ENCODE measurements at regions not wholly inside any gene's neighbourhood (a gene's known extent, or its start where the extent isn't known, plus 50 kb on each side); places are given as distances from the start of the nearest gene placed in this dataset.

DNA sequence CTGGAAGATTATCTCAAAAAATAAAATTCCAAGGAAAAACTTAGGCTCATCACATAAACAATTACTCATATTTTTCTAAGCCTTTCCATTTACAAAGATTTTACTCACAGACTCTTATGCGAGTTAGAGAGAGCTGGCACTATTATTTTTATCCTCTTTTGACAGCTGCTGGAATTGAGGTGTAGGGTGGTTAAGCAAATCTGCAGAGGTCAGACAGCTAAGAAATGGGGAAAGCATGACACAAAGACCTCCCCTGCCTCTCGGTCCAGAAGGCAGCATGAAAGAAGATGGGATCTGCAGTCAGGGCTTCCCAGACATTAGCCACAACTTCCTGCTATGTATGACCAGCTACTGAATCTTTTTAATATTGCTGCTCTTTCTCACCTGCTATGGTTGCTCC lies 89.9 kb upstream of the CPEB2 start:
- H3K9me2 ChIP-seq (ENCODE audit: insufficient read depth) = 0 out of 2 replicates have a peak, but pooled peaks cover 5% of the 10 kb centered on the region

More for the DNA sequence above, 89.9 kb upstream of the CPEB2 start:
- H3K27me3 ChIP-seq (ENCODE audit: insufficient read depth) = no peaks in the 10 kb centered on the region
- Mint-ChIP-seq H3K27ac (no peak overlapping the region), H3K4me1 (no peaks in the 10 kb centered on the region), H3K36me3 (ENCODE audit: low read depth) (no peaks in the 10 kb centered on the region), H3K27me3 (ENCODE audit: insufficient read depth, low read depth, poor library complexity) (no peaks in the 10 kb centered on the region), H3K4me3 (no peak overlapping the region), H3K9me3 (no peaks in the 10 kb centered on the region)
- no peak overlapping the region for H2AFZ ChIP-seq
- H4K20me1 ChIP-seq (replicated peaks; ENCODE audit: insufficient read depth) = no peaks in the 10 kb centered on the region
- no peaks in the 10 kb centered on the region for H3K4me1 ChIP-seq (ENCODE audit: insufficient read depth)
- DNase-seq (ENCODE audit: low spot score) (no peak), ATAC-seq (no peak)
- H3K4me2 ChIP-seq = no peak overlapping the region
- no peaks in the 10 kb centered on the region for H3F3A ChIP-seq (replicated peaks; ENCODE audit: low read depth)
- no peaks in the 10 kb centered on the region for H3K36me3 ChIP-seq (ENCODE audit: insufficient read depth)
- H3K79me2 ChIP-seq (replicated peaks; ENCODE audit: insufficient read depth) = no peaks in the 10 kb centered on the region
- TF ChIP-seq ZNF114 (CRISPR knock-in tag; IDR thresholded peaks at IDR 0.05) (no peak), CREB1 (CRISPR knock-in tag; IDR thresholded peaks at IDR 0.05; ENCODE audit: low read depth) (no peak), ZNF331 (CRISPR knock-in tag; IDR thresholded peaks at IDR 0.05; ENCODE audit: low read depth) (no peak), NANOG (IDR thresholded peaks at IDR 0.05; ENCODE audit: borderline replicate concordance) (no peak), JUNB (IDR thresholded peaks at IDR 0.05; ENCODE audit: unreplicated experiment) (no peak), STAT1 (IDR thresholded peaks at IDR 0.05; ENCODE audit: unreplicated experiment) (no peak), EZH2phosphoT487 (IDR thresholded peaks at IDR 0.05; ENCODE audit: unreplicated experiment) (no peak), POLR2AphosphoS5 (IDR thresholded peaks at IDR 0.05; ENCODE audit: low read depth) (no peak), EZH2 (IDR thresholded peaks at IDR 0.05; ENCODE audit: low read depth, unreplicated experiment) (no peak)
- TF ChIP-seq, protein P1, sequence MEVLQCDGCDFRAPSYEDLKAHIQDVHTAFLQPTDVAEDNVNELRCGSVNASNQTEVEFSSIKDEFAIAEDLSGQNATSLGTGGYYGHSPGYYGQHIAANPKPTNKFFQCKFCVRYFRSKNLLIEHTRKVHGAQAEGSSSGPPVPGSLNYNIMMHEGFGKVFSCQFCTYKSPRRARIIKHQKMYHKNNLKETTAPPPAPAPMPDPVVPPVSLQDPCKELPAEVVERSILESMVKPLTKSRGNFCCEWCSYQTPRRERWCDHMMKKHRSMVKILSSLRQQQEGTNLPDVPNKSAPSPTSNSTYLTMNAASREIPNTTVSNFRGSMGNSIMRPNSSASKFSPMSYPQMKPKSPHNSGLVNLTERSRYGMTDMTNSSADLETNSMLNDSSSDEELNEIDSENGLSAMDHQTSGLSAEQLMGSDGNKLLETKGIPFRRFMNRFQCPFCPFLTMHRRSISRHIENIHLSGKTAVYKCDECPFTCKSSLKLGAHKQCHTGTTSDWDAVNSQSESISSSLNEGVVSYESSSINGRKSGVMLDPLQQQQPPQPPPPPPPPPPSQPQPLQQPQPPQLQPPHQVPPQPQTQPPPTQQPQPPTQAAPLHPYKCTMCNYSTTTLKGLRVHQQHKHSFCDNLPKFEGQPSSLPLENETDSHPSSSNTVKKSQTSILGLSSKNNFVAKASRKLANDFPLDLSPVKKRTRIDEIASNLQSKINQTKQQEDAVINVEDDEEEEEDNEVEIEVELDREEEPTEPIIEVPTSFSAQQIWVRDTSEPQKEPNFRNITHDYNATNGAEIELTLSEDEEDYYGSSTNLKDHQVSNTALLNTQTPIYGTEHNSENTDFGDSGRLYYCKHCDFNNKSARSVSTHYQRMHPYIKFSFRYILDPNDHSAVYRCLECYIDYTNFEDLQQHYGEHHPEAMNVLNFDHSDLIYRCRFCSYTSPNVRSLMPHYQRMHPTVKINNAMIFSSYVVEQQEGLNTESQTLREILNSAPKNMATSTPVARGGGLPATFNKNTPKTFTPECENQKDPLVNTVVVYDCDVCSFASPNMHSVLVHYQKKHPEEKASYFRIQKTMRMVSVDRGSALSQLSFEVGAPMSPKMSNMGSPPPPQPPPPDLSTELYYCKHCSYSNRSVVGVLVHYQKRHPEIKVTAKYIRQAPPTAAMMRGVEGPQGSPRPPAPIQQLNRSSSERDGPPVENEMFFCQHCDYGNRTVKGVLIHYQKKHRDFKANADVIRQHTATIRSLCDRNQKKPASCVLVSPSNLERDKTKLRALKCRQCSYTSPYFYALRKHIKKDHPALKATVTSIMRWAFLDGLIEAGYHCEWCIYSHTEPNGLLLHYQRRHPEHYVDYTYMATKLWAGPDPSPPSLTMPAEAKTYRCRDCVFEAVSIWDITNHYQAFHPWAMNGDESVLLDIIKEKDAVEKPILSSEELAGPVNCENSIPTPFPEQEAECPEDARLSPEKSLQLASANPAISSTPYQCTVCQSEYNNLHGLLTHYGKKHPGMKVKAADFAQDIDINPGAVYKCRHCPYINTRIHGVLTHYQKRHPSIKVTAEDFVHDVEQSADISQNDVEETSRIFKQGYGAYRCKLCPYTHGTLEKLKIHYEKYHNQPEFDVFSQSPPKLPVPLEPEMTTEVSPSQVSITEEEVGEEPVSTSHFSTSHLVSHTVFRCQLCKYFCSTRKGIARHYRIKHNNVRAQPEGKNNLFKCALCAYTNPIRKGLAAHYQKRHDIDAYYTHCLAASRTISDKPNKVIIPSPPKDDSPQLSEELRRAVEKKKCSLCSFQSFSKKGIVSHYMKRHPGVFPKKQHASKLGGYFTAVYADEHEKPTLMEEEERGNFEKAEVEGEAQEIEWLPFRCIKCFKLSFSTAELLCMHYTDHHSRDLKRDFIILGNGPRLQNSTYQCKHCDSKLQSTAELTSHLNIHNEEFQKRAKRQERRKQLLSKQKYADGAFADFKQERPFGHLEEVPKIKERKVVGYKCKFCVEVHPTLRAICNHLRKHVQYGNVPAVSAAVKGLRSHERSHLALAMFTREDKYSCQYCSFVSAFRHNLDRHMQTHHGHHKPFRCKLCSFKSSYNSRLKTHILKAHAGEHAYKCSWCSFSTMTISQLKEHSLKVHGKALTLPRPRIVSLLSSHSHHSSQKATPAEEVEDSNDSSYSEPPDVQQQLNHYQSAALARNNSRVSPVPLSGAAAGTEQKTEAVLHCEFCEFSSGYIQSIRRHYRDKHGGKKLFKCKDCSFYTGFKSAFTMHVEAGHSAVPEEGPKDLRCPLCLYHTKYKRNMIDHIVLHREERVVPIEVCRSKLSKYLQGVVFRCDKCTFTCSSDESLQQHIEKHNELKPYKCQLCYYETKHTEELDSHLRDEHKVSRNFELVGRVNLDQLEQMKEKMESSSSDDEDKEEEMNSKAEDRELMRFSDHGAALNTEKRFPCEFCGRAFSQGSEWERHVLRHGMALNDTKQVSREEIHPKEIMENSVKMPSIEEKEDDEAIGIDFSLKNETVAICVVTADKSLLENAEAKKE (CRISPR knock-in tag; IDR thresholded peaks at IDR 0.05) = no peak
- TF ChIP-seq, protein P2, sequence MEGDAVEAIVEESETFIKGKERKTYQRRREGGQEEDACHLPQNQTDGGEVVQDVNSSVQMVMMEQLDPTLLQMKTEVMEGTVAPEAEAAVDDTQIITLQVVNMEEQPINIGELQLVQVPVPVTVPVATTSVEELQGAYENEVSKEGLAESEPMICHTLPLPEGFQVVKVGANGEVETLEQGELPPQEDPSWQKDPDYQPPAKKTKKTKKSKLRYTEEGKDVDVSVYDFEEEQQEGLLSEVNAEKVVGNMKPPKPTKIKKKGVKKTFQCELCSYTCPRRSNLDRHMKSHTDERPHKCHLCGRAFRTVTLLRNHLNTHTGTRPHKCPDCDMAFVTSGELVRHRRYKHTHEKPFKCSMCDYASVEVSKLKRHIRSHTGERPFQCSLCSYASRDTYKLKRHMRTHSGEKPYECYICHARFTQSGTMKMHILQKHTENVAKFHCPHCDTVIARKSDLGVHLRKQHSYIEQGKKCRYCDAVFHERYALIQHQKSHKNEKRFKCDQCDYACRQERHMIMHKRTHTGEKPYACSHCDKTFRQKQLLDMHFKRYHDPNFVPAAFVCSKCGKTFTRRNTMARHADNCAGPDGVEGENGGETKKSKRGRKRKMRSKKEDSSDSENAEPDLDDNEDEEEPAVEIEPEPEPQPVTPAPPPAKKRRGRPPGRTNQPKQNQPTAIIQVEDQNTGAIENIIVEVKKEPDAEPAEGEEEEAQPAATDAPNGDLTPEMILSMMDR (conservative IDR thresholded peaks at IDR 0.05; ENCODE audit: low read depth in 2 of 2) = no peak
- TF ChIP-seq, protein P3, sequence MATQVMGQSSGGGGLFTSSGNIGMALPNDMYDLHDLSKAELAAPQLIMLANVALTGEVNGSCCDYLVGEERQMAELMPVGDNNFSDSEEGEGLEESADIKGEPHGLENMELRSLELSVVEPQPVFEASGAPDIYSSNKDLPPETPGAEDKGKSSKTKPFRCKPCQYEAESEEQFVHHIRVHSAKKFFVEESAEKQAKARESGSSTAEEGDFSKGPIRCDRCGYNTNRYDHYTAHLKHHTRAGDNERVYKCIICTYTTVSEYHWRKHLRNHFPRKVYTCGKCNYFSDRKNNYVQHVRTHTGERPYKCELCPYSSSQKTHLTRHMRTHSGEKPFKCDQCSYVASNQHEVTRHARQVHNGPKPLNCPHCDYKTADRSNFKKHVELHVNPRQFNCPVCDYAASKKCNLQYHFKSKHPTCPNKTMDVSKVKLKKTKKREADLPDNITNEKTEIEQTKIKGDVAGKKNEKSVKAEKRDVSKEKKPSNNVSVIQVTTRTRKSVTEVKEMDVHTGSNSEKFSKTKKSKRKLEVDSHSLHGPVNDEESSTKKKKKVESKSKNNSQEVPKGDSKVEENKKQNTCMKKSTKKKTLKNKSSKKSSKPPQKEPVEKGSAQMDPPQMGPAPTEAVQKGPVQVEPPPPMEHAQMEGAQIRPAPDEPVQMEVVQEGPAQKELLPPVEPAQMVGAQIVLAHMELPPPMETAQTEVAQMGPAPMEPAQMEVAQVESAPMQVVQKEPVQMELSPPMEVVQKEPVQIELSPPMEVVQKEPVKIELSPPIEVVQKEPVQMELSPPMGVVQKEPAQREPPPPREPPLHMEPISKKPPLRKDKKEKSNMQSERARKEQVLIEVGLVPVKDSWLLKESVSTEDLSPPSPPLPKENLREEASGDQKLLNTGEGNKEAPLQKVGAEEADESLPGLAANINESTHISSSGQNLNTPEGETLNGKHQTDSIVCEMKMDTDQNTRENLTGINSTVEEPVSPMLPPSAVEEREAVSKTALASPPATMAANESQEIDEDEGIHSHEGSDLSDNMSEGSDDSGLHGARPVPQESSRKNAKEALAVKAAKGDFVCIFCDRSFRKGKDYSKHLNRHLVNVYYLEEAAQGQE (IDR thresholded peaks at IDR 0.05; ENCODE audit: unreplicated experiment) = no peak
- TF ChIP-seq, protein P4, sequence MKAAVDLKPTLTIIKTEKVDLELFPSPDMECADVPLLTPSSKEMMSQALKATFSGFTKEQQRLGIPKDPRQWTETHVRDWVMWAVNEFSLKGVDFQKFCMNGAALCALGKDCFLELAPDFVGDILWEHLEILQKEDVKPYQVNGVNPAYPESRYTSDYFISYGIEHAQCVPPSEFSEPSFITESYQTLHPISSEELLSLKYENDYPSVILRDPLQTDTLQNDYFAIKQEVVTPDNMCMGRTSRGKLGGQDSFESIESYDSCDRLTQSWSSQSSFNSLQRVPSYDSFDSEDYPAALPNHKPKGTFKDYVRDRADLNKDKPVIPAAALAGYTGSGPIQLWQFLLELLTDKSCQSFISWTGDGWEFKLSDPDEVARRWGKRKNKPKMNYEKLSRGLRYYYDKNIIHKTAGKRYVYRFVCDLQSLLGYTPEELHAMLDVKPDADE (IDR thresholded peaks at IDR 0.05) = no peak
- H3K27ac ChIP-seq (ENCODE audit: low read depth) = no peak overlapping the region
- H3K4me3 ChIP-seq = no peak overlapping the region

Measured in GM23338 (cell line).